ENCODE measurements at regions not wholly inside any gene's neighbourhood (a gene's known extent, or its start where the extent isn't known, plus 50 kb on each side); places are given as distances from the start of the nearest gene placed in this dataset.

- no peak for TF ChIP-seq CTCF (IDR thresholded peaks at IDR 0.05)
- no peak for TF ChIP-seq POLR2A (IDR thresholded peaks at IDR 0.05; ENCODE audit: low read depth)
Measured at GRCh38 chr4:179478608-179479007, 2036.4 kb upstream of the AGA start.

Measured in esophagus muscularis mucosa (tissue), 3 donors.